HepG2 (cell line): ENCODE measurements at regions not wholly inside any gene's neighbourhood (a gene's known extent, or its start where the extent isn't known, plus 50 kb on each side); places are given as distances from the start of the nearest gene placed in this dataset.

Source experiments
- MIER3 ChIP-seq: IDR thresholded peaks from 2 replicates; pipeline ENCODE4 v1.6.1; 2016; ENCODE audit warnings: missing compliant biosample characterization, borderline replicate concordance
- RARG ChIP-seq: sonication (generic); formaldehyde crosslinking; IDR thresholded peaks from 2 replicates; pipeline ENCODE4 v1.4.0; 2020; ENCODE audit warnings: low read depth, mild to moderate bottlenecking, missing genetic modification reagents
- SKIL ChIP-seq: sonication (generic); formaldehyde crosslinking; IDR thresholded peaks from 2 replicates; pipeline ENCODE4 v1.8.0; 2022; ENCODE audit warnings: missing genetic modification reagents, mild to moderate bottlenecking, moderate library complexity, borderline replicate concordance
- XRCC5 ChIP-seq: fragments of 200-400 bp; formaldehyde crosslinking; optimal IDR thresholded peaks from 2 replicates; pipeline ENCODE3; 2017; ENCODE audit warnings: mild to moderate bottlenecking, low read length
- ZBTB7B ChIP-seq: sonication (generic); formaldehyde crosslinking; IDR thresholded peaks from 2 replicates; pipeline ENCODE4 v1.4.0; 2020; ENCODE audit warnings: missing genetic modification reagents
- ZNF3 ChIP-seq: IDR thresholded peaks from 2 replicates; pipeline ENCODE4 v1.7.0; 2017; ENCODE audit warnings: inconsistent platforms
- ZNF337 ChIP-seq: sonication (generic); formaldehyde crosslinking; IDR thresholded peaks from 2 replicates; pipeline ENCODE4 v1.5.1; 2020; ENCODE audit warnings: missing genetic modification reagents, low read depth, mild to moderate bottlenecking, borderline replicate concordance
- ZNF570 ChIP-seq: sonication (generic); formaldehyde crosslinking; IDR thresholded peaks from 2 replicates; pipeline ENCODE4 v1.4.0; 2020; ENCODE audit warnings: mild to moderate bottlenecking, missing genetic modification reagents, borderline replicate concordance
- ZNF770 ChIP-seq: sonication (generic); formaldehyde crosslinking; IDR thresholded peaks from 2 replicates; pipeline ENCODE4 v1.5.0; 2020; ENCODE audit warnings: mild to moderate bottlenecking, missing genetic modification reagents
- TF ChIP-seq, protein P1 (sequence below): sonication (generic); formaldehyde crosslinking; IDR thresholded peaks from 2 replicates; pipeline ENCODE4 v1.4.0; 2020; ENCODE audit warnings: mild to moderate bottlenecking, missing genetic modification reagents

DNA sequence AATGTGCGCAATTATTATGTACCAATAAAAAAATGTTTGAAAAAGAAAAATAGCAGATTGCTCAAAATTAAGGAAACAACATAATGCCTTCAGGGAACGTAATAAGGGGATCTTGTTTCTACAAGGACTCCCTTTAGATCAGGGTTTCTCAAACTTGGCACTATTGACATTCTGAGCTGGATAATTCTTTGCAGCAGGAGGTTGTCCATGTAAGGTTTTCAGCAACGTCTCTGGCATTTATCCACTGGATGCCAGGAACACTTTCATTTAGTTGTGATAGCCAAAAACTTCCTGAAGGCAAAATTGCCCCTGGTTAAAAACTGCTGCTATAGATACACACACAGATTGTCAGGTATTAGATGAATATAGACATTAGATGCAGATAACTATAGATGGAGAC is 666.7 kb upstream of the ADAMTS5 start (continued):
- TF ChIP-seq SKIL (CRISPR knock-in tag) (no peak), ZNF770 (no peak), ZNF337 (CRISPR knock-in tag) (no peak), ZNF3 (CRISPR knock-in tag) (no peak), ZBTB7B (no peak), XRCC5 (no peak), ZNF570 (no peak), RARG (CRISPR knock-in tag) (no peak), MIER3 (no peak)
- TF ChIP-seq, protein P1, sequence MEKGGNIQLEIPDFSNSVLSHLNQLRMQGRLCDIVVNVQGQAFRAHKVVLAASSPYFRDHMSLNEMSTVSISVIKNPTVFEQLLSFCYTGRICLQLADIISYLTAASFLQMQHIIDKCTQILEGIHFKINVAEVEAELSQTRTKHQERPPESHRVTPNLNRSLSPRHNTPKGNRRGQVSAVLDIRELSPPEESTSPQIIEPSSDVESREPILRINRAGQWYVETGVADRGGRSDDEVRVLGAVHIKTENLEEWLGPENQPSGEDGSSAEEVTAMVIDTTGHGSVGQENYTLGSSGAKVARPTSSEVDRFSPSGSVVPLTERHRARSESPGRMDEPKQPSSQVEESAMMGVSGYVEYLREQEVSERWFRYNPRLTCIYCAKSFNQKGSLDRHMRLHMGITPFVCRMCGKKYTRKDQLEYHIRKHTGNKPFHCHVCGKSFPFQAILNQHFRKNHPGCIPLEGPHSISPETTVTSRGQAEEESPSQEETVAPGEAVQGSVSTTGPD (CRISPR knock-in tag): no peak
